ENCODE measurements at regions not wholly inside any gene's neighbourhood (a gene's known extent, or its start where the extent isn't known, plus 50 kb on each side); places are given as distances from the start of the nearest gene placed in this dataset.

- no peak for DNase-seq (ENCODE audit: low read depth in 2 of 2)
Measured at GRCh38 chr15:37260255-37260654, 159.9 kb upstream of the MEIS2 start.

- DNase-seq (ENCODE audit: low read depth in 2 of 2): no peak
Measured at GRCh38 chr15:37261685-37262084, 161.3 kb upstream of the MEIS2 start.

DNA sequence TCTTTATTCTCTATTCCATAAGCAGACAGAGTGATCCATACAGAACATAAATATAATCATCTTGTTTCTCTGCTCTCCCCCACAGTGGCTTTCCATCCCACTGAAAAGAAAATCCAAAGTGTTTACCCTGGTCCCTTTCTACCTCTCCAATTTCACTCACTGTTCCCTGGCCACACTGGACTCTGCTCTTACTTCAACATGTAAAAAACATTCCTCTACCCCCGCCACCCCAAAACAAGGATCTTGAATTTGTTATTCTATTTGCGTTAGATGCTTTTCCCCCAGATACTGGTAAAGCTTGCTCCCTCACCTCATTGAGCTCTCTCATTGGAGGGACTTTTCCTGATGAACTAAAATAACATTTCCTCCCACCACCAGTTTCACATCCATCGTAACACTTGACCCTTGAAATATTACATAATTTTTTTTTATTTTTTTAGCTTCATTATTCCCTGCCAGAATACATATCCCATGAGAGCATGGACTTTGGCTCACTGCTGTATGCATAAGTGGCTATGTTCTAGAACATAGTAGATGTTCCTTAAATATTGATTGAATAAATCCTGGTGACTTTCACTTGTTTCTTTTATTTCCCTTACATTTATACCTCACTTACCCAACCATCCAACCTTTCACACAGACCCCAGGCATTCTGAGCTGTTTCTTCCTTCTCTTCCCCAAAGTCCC, 162.7 kb upstream of the MEIS2 start:
- no peak for DNase-seq (ENCODE audit: low read depth in 2 of 2)

DNA sequence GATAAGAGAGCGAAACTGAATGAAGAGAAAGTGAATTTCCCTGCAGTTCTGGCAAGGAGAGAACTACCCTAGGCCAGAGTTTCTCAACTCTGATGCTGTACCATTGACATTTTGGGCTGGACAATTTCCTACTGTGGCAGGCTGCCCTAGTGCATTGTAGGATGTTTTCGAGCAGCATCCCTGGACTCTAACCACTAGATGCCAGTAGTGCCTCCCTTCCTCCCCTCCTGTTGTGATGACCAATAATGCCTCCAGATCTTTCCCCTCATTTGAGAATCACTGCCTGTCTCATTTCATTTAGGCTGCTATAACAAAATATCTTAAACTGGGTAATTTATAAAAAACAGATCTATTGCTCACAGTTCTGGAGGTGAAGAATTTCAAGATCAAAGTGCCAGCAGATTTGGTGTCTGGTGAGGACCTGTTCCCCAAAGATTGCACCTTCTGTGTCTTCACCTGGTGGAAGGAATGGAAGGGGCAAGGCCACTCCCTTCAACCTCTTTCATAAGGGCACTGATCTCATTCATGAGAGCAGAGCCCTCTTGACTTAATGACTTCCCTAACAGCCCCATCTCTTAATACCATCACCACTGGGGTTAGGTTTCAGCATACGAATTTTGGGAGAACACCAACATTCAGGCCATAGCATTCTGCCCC, 188.9 kb upstream of the MEIS2 start:
- DNase-seq (ENCODE audit: low read depth in 2 of 2): no peak

- no peak for DNase-seq (ENCODE audit: low read depth in 2 of 2)
Measured at GRCh38 chr15:37291920-37292319, 191.6 kb upstream of the MEIS2 start.

DNA sequence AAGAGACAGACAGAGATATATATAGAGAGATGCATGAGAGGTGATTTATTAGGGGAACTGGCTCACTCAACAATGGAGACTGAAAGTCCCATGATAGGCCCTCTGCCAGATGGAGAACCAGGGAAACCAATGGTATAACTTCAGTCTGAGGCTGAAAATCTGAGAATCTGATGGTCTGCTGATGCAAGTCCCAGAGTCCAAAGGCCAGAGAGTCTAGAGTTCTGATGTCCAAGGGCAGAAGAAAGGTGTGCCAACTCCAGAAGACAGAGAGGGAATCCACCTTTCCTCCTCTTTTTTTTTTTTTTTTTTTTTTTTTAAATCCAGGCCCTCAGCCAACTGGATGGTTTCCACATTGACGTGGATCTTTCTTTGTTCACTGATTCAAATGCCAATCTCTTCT, 197.9 kb upstream of the MEIS2 start:
- DNase-seq (ENCODE audit: low read depth in 2 of 2): no peak

DNA sequence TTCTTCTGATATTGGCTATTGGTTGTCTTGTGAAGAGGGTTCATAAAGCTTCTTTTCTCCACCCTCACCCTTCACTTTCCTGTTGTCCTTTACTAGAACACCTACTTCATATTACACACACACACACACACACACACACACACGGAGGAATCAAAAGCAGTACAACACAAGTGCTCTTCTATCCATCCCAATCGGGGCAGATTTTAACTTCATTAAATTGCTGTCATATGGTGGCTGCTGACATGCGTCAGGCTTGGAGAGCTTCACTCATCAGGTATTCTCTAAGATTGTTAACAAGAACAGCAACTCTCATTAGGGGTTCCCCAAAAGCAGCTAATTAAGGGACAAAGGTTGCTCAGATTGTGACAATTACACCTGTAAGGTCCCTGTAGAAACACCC, 239.1 kb upstream of the MEIS2 start:
- DNase-seq (ENCODE audit: low read depth in 2 of 2): no peak

DNA sequence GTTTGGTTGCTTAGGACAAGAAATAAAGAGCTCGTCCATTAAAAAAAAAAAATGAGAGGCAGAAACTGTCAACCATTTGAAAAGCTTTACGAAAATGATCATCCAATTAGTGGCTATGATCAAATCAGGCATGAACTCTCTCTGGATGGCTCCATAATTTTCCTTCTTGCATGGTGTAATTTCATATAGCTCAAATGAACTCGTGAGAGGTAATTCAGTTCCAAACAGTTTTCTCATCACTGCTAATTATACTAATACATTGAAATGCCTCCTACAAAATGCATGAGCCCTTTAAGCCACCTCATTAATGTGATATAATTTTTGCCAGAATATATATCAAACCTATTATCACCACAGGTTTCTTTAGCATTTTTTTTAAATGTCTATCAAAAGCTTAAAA, 239.5 kb upstream of the MEIS2 start:
- no peak for DNase-seq (ENCODE audit: low read depth in 2 of 2)

DNA sequence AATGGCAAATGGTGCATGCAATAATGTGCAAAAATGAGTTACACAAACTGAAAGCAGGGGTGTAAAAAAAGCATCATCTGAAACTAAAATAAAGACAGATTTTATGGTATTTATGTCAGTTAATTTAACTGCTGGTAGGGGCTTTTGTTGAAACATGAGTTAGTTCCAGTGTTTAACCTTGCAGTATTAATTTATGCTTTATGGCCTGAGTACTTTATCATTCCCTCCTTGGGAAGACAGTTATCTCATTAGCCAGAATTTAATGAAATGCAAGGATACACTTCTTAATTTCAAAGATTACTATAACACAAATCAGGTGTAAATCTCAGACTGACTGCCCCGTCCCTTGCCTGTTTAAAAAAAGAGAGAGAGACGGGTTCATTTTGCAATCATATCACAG, 240.1 kb upstream of the MEIS2 start:
- DNase-seq (ENCODE audit: low read depth in 2 of 2): no peak

DNA sequence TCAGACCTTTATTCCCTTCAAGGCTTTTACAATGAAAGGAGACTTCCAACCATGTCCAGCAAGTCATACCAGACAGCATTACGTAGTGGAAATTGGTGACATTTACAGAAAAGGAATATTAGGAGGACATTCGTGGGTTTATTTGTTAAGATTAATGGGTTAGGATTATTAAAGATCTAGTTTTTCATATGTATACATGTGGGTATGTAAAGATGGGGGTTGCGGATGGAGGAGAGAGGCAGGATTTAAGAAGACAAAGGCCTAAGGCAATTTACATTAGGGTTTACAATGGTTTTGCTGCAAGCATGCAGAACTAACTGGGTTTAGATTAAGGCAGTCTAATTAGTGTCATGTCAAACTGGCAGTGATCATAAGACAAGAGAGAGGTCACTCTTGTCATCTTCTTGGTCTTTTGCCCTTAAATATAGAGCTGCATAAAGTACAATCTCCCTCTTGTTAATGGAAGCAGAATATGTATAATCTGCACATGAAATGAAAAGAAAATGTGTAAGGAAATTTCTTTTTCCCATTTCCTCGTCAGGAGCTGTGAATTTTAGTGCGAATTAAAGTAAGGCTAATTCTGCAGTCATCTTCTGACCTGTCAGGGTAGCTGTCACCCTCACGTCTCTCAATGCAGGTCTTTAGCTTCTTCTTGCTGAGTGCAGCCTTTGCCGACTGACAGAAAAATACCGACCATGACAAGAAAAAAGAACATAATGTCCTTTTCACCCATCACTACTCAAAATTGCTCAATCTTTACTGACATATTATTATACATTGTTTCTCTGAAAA, 258.9 kb upstream of the MEIS2 start:
- no peak for DNase-seq (ENCODE audit: low read depth in 2 of 2)

DNA sequence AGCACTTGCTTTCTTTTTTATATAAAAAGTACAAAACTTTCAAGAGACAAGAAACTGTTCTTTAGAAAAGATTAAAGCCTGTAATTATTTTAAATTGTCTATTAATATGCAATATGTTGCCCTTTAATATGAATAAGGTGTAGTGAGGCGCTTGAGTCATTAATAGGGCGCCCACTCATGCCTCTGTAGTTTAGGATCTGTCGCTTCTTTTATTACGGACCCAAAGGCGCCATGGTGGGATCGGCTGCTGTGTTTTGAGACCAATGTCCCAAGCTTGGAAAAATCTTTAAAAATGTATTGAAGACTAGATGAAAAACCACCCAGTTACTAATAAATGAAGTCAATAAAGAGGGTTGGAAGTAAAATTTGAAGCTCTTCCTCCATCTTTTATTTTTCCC, 259.5 kb upstream of the MEIS2 start:
- DNase-seq (ENCODE audit: low read depth in 2 of 2): no peak

GRCh38 chr15:37360724-37361123, 260.4 kb upstream of the MEIS2 start:
- DNase-seq (ENCODE audit: low read depth in 2 of 2): no peak

GRCh38 chr15:37361621-37362020, 261.3 kb upstream of the MEIS2 start:
- no peak for DNase-seq (ENCODE audit: low read depth in 2 of 2)

DNA sequence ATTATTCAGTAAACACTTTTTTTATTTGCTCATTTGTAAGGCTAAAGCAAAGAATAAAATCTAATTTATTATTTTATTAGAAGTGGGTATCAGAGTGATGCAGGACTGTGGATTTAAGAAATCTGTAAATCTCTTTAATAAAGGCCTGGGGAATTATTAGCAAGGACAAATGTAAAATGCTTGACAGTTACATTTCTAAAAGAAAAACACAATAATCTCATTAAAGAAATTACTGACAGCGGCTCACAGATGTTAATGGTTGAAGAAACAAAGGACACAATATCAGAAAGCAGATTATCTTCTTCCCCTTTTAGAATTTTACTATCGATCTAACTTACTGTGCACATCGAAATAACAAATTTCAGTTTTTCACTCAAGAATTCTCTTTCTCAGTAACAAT, 262.1 kb upstream of the MEIS2 start:
- DNase-seq (ENCODE audit: low read depth in 2 of 2): no peak

- DNase-seq (ENCODE audit: low read depth in 2 of 2): no peak
Measured at GRCh38 chr15:37368961-37369360, 268.6 kb upstream of the MEIS2 start.

DNA sequence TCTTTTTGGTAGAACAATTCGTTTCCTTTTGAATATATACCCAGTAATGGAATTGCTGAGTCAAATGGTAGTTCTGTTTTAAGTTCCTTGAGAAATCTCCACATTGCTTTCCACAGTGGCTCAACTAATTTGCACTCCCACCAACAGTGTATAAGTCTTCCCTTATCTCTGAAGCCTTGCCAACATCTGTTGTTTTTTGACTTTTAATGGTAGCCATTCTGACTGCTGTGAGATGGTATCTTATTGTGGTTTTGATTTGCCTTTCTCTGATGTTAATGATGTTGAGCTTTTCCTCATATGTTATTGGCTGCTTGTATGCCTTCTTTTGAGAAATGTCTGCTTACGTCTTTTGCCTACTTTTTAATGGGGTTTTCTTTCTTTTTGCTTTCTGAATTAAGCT, 270.6 kb upstream of the MEIS2 start:
- DNase-seq (ENCODE audit: low read depth in 2 of 2): no peak

DNA sequence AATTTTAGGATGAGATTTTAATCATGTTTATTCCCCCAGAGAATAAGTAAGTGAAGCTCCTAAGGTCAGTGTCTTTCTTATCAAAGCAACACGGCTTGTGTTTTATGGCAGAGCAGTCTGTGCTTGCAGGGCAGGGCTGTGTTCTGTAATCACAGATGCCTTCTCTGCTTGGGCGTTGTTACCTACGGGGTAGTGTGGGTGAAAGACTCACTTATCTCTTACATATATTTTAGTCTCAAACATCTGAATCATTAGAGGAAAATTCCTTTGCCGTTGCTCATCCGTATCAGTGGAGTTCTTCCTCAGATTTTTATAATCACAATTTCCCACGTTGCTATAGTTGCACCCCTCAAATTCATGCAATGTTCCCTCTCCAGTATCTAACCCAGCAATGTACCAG, 271.7 kb upstream of the MEIS2 start:
- DNase-seq (ENCODE audit: low read depth in 2 of 2): no peak

DNA sequence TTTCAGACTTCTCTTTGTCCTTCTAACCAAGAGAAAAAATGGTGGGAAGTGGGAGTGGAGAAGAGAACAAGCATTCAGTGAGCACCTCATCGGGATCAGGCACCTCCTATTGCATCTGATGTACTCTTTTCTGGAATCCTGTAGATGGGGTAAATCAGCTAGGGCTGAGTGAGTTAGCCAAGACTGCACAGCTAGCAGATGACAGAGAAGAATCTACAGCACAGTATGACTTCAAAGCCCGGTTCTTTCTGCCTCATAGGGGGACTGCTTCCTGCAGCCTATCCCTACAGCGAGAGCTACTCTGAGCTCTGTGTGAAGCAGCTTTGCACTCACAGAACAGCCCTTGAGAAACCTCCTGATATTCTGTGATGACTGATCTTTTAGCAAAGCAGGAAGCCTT, 275.2 kb upstream of the MEIS2 start:
- no peak for DNase-seq (ENCODE audit: low read depth in 2 of 2)

GRCh38 chr15:37377428-37377827, 277.1 kb upstream of the MEIS2 start:
- no peak for DNase-seq (ENCODE audit: low read depth in 2 of 2)

DNA sequence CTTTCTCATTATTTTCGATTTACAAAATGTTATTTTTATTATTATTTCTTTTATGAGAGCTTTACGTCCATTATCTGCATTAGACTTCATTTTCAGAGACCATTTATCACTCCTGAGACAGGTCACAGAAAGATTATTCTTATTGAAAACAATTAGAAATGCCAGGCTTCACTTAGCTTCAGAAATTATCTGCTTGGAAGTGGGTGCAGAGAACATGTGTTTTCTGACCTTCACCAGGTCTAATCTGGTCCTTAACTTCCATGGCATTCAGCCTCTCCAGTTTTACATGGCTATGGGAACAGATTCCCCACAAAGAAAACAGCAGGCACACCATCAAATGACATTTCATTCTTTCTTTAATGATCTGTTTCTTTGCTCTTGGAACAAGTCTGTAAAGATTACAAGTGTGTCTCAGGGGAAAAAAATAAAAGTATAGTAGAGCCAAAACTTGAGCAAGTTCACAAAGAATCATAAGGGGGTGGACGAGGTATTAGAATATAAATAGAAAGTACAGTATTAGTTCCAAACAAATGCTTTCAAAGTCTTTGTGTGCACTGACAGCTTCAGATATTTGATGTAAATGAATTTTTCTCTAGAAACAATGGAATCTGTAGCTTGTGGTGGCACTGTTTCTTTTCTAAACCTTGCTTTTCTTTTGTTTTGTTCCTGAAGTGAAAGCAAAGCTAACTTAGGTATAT, 294.2 kb upstream of the MEIS2 start:
- no peak for DNase-seq (ENCODE audit: low read depth in 2 of 2)

GRCh38 chr15:37395100-37395468, 294.7 kb upstream of the MEIS2 start:
- no peak for DNase-seq (ENCODE audit: low read depth in 2 of 2)

GRCh38 chr15:37397266-37398022, 297.1 kb upstream of the MEIS2 start:
- no peak for DNase-seq (ENCODE audit: low read depth in 2 of 2)
